ENCODE measurements at regions not wholly inside any gene's neighbourhood (a gene's known extent, or its start where the extent isn't known, plus 50 kb on each side); places are given as distances from the start of the nearest gene placed in this dataset.
"Not testable (repeated sequence)": the region's sequence is repeated elsewhere in the genome, so short reads cannot be mapped to it uniquely, and the experiment has no call there.

DNA sequence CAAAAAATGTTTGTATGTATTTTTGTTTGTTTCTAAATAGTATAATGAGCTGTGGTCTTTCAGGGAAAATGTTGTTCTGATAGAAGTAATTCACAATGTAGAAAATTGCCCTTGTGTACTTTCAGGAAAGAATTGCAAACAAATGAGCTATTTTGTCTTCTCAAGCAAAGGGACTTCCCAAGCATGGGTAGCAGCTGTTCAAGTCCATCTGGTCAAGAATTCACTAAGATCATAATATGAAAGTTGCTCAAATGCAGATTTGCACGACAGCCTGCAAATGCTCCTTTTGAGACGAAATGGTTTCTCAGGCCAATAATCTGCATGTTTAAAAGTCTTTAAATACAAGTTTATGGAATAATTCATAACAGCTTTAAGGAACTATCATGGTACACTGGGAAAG lies 51.9 kb upstream of the HNMT start:
- H3K79me2 ChIP-seq (ENCODE audit: insufficient read depth, low read length): no peaks in the 10 kb centered on the region
- no peaks in the 10 kb centered on the region for H3K9me2 ChIP-seq (ENCODE audit: low read depth, low read length)
- no peaks in the 10 kb centered on the region for H4K20me1 ChIP-seq (ENCODE audit: insufficient read depth, low read length)
- H3K36me3 ChIP-seq (ENCODE audit: insufficient read depth, low read length): no peaks in the 10 kb centered on the region
- H3K4me1 ChIP-seq (ENCODE audit: insufficient read depth, low read length, severe bottlenecking): no peaks in the 10 kb centered on the region
- H3K27me3 ChIP-seq (ENCODE audit: insufficient read depth, low read length): no peaks in the 10 kb centered on the region
- H2AFZ ChIP-seq (ENCODE audit: low read length): no peak overlapping the region
- no peak overlapping the region for H3K4me2 ChIP-seq (ENCODE audit: low read length)
- H3F3A ChIP-seq (ENCODE audit: insufficient read depth, low read length): no peaks in the 10 kb centered on the region
- no peak overlapping the region for H3K27ac ChIP-seq (ENCODE audit: low read depth, low read length, poor library complexity, severe bottlenecking)
- TF ChIP-seq CTCF (IDR thresholded peaks at IDR 0.05; ENCODE audit: low read length): no peak
- no peak for TF ChIP-seq EZH2 (IDR thresholded peaks at IDR 0.05; ENCODE audit: borderline replicate concordance, low read length)
- no peak overlapping the region for H3K9ac ChIP-seq (ENCODE audit: low read length)
- no peak overlapping the region for H3K4me3 ChIP-seq (ENCODE audit: low read depth, low read length, poor library complexity, severe bottlenecking)
- H3K9me3 ChIP-seq (ENCODE audit: low read length): no peaks in the 10 kb centered on the region

GRCh38 chr2:137913169-137913568 lies 51.1 kb upstream of the HNMT start:
- H4K20me1 ChIP-seq (ENCODE audit: insufficient read depth, low read length): no peaks in the 10 kb centered on the region
- H3K27me3 ChIP-seq (ENCODE audit: insufficient read depth, low read length): no peaks in the 10 kb centered on the region
- TF ChIP-seq EZH2 (IDR thresholded peaks at IDR 0.05; ENCODE audit: borderline replicate concordance, low read length) (no peak), CTCF (IDR thresholded peaks at IDR 0.05; ENCODE audit: low read length) (no peak)
- H3F3A ChIP-seq (ENCODE audit: insufficient read depth, low read length): no peaks in the 10 kb centered on the region
- no peak overlapping the region for H3K4me2 ChIP-seq (ENCODE audit: low read length)
- no peaks in the 10 kb centered on the region for H3K79me2 ChIP-seq (ENCODE audit: insufficient read depth, low read length)
- H3K9me2 ChIP-seq (ENCODE audit: low read depth, low read length): no peaks in the 10 kb centered on the region
- H3K27ac ChIP-seq (ENCODE audit: low read depth, low read length, poor library complexity, severe bottlenecking): no peak overlapping the region
- no peaks in the 10 kb centered on the region for H3K36me3 ChIP-seq (ENCODE audit: insufficient read depth, low read length)
- no peaks in the 10 kb centered on the region for H3K9me3 ChIP-seq (ENCODE audit: low read length)
- H3K4me1 ChIP-seq (ENCODE audit: insufficient read depth, low read length, severe bottlenecking): no peaks in the 10 kb centered on the region
- no peak overlapping the region for H3K9ac ChIP-seq (ENCODE audit: low read length)
- no peak overlapping the region for H3K4me3 ChIP-seq (ENCODE audit: low read depth, low read length, poor library complexity, severe bottlenecking)
- no peak overlapping the region for H2AFZ ChIP-seq (ENCODE audit: low read length)

DNA sequence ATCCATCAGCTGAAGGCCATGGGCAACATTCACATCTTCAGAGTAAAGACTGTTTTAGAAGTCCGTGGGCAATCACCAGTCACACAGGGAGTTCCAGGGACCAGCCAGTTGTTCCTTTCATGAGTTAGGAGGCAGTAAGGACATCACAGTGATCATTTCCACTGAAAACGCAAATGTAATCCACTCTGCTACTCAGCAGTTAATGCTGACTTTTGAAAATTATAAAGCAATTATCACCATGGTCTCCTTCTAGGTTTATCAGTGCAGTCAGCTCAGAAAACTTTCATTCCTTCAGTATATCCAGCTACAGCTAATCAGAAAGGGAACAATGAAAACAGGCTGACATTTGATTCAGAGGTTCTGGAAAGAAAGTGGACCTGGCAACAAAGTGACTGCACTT lies 50.6 kb upstream of the HNMT start:
- not testable (repeated sequence) for H3K36me3 ChIP-seq (ENCODE audit: insufficient read depth, low read length); H3K9me3 ChIP-seq (ENCODE audit: low read length); H3K27ac ChIP-seq (ENCODE audit: low read depth, low read length, poor library complexity, severe bottlenecking); H3K79me2 ChIP-seq (ENCODE audit: insufficient read depth, low read length); H3K4me1 ChIP-seq (ENCODE audit: insufficient read depth, low read length, severe bottlenecking); H3K9me2 ChIP-seq (ENCODE audit: low read depth, low read length); H3K4me3 ChIP-seq (ENCODE audit: low read depth, low read length, poor library complexity, severe bottlenecking); H3F3A ChIP-seq (ENCODE audit: insufficient read depth, low read length); H2AFZ ChIP-seq (ENCODE audit: low read length); H3K4me2 ChIP-seq (ENCODE audit: low read length); H3K9ac ChIP-seq (ENCODE audit: low read length); H4K20me1 ChIP-seq (ENCODE audit: insufficient read depth, low read length); H3K27me3 ChIP-seq (ENCODE audit: insufficient read depth, low read length)

Data from OCI-LY1 (cell line).